Stimulated activated CD4-positive, alpha-beta T cell treated with anti-CD3 and anti-CD28 coated beads, Interleukin-2, amount 100 ng/mL, for 24 hours (primary cell): ENCODE measurements at regions not wholly inside any gene's neighbourhood (a gene's known extent, or its start where the extent isn't known, plus 50 kb on each side); places are given as distances from the start of the nearest gene placed in this dataset.

Source experiments
- DNase-seq, 2 donors: peaks; one replicate each; pipeline ENCODE4 v3.0.0-alpha.2; 2020

DNA sequence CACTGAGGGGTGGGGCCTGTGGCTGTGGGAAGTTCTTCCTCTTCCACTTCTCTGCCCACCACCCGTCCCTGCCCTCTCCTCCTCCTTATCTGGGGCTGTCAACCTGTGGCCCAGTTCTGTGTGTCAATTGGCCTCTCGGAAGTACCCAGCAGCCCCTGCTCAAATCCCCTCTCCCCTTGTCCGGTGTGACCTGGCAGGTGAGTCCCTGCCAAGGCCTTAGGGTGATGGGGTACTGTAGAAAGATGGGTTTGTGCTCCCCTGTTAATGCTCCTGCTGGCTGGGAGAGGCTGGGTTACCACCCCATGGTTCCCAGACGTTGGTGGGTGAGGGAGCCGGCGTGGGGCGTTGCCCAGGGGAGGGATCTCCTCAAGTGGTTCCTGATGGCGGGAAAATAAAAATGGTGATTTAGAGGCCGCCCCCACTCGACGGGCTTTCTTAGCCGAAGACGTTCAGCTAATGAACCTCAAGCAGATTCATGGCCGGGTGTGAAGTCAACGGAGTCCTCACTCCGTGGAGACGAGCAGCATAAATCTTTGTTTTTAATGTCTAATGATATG lies 141.2 kb downstream of the URI1 start:
- DNase-seq = no peak

- no peak for DNase-seq
These were observed 141.7 kb downstream of the URI1 start for GRCh38 chr19:30083701-30084156.

GRCh38 chr19:30084390-30084819 lies 142.4 kb downstream of the URI1 start:
- no peak for DNase-seq

- no peak for DNase-seq
These were observed 143.4 kb downstream of the URI1 start for GRCh38 chr19:30085394-30085793.

DNA sequence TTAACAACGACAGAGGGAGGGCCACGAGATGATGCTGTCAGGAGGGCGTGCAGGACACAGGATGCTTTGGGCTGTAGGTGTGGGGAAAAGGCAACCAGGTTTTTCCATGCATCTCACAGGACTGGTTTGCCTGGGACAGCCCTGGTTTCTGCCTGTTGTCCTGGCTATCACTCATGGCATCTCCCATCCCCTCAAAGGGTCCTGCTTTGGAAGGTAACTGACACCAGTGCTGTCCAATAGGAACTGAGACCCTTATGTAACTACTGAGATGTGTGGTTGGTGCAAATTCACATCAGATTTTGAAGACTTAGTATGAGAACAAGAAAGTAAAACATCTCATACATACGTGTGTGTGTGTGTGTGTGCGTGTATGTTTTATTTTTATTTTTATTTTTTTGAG lies 144.2 kb downstream of the URI1 start:
- no peak for DNase-seq

- DNase-seq = no peak
These were observed 144.9 kb downstream of the URI1 start for GRCh38 chr19:30086916-30087315.

DNA sequence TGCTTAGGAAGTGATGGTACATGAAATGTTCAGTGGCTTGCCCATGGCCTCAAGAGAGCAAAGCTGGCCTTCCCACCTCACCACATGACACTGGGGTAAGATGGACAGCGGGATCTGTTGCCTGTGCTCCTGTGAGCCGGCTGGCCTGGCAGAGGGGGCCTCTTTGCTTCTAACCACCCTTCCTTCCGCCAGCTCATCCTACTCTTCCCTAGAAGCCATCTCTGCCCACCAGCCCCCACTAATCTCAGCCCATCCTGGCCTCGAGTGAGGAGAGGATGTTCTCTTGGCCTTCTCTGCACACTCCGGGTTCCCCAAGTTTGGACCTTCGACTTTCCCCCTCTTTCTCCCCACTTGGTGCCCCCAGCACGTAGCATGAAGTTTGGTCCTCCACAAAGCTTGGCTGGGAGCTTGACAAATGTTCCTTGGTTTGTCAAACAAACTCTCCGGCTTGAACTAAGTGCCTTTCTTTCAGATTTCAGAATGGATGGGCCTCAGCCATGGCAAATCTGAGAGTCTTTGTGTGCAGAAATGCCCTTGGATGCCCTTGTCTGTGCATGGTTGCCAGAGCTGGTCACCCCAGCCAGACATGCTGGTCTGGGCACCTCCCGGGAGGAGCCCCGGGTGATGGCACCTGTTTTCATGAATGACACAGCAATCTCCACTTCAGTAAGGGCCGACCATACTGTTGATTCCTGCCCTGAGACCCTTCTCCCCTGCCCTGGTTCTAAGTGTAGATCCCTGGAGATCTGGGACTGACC lies 145.5 kb downstream of the URI1 start:
- DNase-seq = no peak

- DNase-seq = no peak
These were observed 146.5 kb downstream of the URI1 start for GRCh38 chr19:30088567-30088966.

DNA sequence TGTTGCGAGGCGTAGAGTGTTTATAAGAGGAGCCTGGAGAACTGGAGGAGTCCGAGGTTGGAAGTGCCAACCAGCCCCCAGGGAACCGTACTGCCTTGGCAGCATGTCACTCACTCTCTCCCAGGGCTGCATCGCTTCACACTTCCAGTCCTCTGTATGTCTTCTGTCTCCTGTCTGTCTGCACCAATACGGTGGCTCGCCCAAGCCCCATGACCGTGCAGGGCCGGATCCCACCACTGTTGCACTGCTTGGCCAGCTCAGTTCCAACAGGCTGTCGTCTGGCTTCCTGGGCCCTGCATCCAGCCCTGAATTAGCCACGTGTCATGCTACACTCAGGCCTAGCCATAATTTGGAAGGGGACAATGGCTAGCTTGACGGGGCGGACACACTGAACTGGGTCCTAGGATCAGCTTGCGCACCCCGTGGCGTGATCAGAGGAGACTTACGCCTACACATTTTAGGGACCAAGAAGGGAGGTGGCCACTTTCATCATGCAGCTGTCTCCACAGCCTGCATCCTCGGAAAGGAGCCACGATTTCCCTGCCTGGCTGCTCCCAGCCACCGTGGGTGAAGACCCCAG lies 147.1 kb downstream of the URI1 start:
- DNase-seq = no peak

- no peak for DNase-seq
These were observed 148.4 kb downstream of the URI1 start for GRCh38 chr19:30090476-30090875.

DNA sequence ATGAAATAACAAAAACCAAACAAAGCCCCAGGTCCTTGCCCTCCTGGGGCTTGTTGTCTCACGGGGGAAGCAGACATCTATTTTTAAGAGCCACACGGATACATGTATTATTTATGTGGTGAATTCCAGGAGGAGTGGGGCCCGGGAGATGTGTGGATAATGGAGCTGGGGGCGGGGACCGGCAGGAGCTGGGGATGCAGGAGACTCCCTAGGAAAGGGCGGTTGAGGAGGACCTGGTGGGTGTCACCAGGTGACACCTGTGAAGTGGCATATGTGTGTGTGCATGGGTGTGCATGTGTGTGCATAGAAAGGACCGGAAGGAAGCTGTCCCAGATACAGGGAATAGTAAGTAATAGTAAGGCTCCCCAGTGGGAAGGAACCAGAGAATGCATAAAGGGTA lies 148.9 kb downstream of the URI1 start:
- DNase-seq = no peak

GRCh38 chr19:30091456-30091855 lies 149.4 kb downstream of the URI1 start:
- no peak for DNase-seq

- DNase-seq = no peak
These were observed 149.8 kb downstream of the URI1 start for GRCh38 chr19:30091856-30092255.

GRCh38 chr19:30092721-30093569 lies 150.9 kb downstream of the URI1 start:
- DNase-seq = no peak

DNA sequence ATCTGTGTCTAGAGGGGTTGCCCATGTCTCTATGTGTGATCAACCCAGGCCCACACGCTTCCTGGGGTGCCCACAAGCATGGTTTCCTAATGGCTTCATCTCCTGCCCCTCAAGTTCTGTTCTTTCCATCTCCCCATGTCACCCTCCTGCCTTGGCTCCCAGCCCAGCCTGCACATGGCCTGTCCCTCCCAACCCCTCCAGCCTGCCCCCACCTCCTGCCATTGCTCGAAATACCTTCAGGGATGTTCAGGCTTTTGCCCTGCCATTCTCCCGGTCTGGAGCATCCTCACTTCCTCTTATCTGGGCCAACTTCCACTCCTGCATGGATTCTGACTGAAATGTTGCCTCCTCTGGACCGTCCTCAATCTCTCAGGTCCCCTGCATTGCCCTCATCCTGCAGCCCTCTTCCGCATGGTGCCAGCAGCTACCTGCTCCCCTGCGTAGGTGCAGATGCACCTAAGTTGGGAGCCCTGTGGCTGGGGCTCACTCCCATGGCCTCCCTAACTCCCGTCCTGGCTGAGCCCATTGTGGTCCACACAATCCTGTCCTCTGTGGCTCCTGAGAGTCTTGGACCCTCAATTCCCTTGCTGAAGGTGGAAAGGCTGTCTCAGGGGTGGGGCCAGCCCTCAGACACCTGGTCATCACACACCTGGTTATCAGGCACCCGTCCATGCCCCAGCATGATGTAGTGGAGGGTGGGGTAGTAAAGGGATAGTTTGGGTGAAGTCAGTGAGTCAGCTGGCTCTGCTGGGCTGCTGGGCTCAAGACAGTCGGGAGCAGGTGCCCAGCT lies 152.1 kb downstream of the URI1 start:
- DNase-seq = no peak

DNA sequence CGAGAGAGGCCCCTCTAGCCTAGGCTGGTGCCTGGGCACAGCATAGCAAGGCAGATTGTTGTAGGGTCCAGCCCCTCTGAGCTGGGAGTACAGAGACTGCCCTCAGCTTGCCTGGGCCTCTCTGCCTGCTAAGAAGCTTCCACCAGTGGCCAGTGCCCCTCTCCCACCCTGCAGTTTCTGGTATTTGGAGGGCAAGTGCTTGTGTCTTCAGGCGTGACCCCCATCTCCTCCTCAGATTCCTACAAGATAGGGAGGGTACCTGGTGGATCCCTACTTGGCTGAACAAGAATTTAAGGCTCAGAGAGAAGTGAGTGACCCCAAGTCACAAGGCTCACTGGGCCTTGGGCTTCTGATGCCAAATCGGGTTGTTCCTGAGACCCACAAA lies 152.7 kb downstream of the URI1 start:
- no peak for DNase-seq

- no peak for DNase-seq
These were observed 153.1 kb downstream of the URI1 start for GRCh38 chr19:30095171-30095570.

GRCh38 chr19:30096596-30097370 lies 154.7 kb downstream of the URI1 start:
- no peak for DNase-seq

GRCh38 chr19:30097746-30098280 lies 155.8 kb downstream of the URI1 start:
- DNase-seq = no peak

GRCh38 chr19:30102239-30102638 lies 160.2 kb downstream of the URI1 start:
- no peak for DNase-seq

DNA sequence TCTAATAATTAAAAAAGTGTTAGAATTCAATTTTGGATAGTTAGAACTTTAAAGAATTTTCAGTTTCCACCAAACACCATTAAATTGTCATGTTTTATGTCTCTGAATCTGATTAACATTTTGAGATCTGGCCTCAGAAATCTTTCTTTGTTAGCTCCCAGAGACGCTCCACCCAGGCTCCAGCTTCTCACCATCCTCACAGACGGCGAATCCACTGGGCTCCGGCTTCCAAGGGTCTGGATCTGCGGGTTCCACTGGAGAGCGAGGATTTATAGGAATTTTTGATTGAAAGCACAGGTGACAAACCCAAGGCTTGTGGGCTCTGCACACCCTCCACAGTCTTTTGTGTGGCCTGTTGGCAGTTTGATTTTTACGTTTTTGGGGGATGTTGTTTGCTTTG lies 160.6 kb downstream of the URI1 start:
- no peak for DNase-seq

DNA sequence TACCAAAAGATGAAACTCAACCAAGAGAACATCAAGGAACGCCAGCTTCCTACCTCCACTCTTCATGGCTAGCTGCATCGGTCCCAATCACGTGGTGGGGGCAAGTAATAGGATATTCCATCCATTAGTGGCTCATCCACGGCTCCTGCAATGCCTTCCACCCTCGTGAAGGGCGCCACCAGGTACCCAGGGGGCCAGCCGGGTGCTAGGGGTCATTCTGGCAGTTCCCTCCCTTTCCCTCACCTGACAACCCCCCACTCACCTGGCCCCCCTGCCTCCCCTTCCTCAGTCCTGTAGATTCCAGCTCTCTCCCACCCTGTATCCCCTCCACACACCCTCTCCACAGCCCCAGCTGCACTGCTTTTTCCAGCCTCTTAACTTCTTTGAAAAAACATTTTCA lies 161.9 kb downstream of the URI1 start:
- no peak for DNase-seq
